C4-2B (cell line): ENCODE measurements at regions not wholly inside any gene's neighbourhood (a gene's known extent, or its start where the extent isn't known, plus 50 kb on each side); places are given as distances from the start of the nearest gene placed in this dataset.

ENCODE experiments used
- ZFX ChIP-seq: fragments of 450-650 bp; IDR thresholded peaks from 2 replicates; pipeline ENCODE4 v1.6.1; 2017
- TF ChIP-seq, protein P1 (sequence below): fragments of 450-650 bp; conservative IDR thresholded peaks from 2 replicates; pipeline ENCODE4 v1.5.1; 2017; ENCODE audit warnings: mild to moderate bottlenecking

GRCh38 chr13:34172048-34172447 lies 354.1 kb downstream of the RFC3 start:
- TF ChIP-seq, protein P1, sequence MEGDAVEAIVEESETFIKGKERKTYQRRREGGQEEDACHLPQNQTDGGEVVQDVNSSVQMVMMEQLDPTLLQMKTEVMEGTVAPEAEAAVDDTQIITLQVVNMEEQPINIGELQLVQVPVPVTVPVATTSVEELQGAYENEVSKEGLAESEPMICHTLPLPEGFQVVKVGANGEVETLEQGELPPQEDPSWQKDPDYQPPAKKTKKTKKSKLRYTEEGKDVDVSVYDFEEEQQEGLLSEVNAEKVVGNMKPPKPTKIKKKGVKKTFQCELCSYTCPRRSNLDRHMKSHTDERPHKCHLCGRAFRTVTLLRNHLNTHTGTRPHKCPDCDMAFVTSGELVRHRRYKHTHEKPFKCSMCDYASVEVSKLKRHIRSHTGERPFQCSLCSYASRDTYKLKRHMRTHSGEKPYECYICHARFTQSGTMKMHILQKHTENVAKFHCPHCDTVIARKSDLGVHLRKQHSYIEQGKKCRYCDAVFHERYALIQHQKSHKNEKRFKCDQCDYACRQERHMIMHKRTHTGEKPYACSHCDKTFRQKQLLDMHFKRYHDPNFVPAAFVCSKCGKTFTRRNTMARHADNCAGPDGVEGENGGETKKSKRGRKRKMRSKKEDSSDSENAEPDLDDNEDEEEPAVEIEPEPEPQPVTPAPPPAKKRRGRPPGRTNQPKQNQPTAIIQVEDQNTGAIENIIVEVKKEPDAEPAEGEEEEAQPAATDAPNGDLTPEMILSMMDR: no peak
- no peak for TF ChIP-seq ZFX
